GM12891 (cell line): ENCODE measurements at regions not wholly inside any gene's neighbourhood (a gene's known extent, or its start where the extent isn't known, plus 50 kb on each side); places are given as distances from the start of the nearest gene placed in this dataset.

Experiments used
- POLR2A ChIP-seq: IDR thresholded peaks from 2 replicates; pipeline ENCODE4 v1.6.1; 2011; ENCODE audit warnings: low read depth, low read length, control low read depth
- POLR2AphosphoS5 ChIP-seq: IDR thresholded peaks from 2 replicates; pipeline ENCODE4 v1.6.1; 2011; ENCODE audit warnings: low read depth, low read length, control low read depth
- POU2F2 ChIP-seq: IDR thresholded peaks from 2 replicates; pipeline ENCODE4 v1.6.1; 2011; ENCODE audit warnings: low read depth, mild to moderate bottlenecking, control low read depth, low read length, moderate library complexity
- SPI1 ChIP-seq: IDR thresholded peaks from 2 replicates; pipeline ENCODE4 v1.6.1; 2011; ENCODE audit warnings: low read depth, low read length, control low read depth
- TAF1 ChIP-seq: IDR thresholded peaks from 2 replicates; pipeline ENCODE4 v1.6.1; 2011; ENCODE audit warnings: low read depth, low read length, control low read depth

DNA sequence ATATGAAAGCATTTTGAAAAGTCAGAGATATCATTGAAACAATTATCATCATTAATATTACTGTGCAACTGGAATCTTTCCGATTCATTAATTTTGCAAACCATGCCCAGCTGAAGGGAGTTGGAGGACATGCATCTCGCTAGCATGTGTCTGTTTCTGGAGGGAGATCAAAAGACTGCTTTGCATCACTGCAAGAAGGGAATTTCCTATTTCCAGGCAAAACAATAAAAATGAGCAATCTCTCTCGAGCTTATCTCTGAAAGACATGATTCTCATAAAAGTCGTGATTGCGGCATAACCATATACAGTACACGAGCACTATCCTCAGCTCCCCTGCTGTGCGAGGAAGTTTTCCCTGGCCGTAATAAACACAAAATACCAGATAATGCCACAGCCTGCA is 607.6 kb upstream of the DPP6 start:
- TF ChIP-seq POLR2A = no peak
- TF ChIP-seq TAF1 = no peak
- TF ChIP-seq POLR2AphosphoS5 = no peak
- no peak for TF ChIP-seq SPI1
- TF ChIP-seq POU2F2 = no peak
